Stomach (tissue), 4 donors: ENCODE measurements at regions not wholly inside any gene's neighbourhood (a gene's known extent, or its start where the extent isn't known, plus 50 kb on each side); places are given as distances from the start of the nearest gene placed in this dataset.

Experiments
- CTCF ChIP-seq, 7 experiments: fragments of 450-650 bp in 4 of 7; fragments of 200-600 bp in 3 of 7; sonication (generic) in 3 of 7; IDR thresholded peaks; one replicate each; pipeline ENCODE4 v1.5.1; 2016 to 2019; ENCODE audit warnings: antibody characterized with exemption in 7 of 7, control low read depth in 2 of 7, mild to moderate bottlenecking in 1 of 7
- POLR2A ChIP-seq, 4 donors: fragments of 450-650 bp; IDR thresholded peaks; one replicate each; pipeline ENCODE4 v1.6.1; 2016; ENCODE audit warnings: antibody characterized with exemption in 4 of 4, control low read depth in 2 of 4, mild to moderate bottlenecking in 1 of 4, moderate library complexity in 1 of 4

GRCh38 chr10:4522296-4523000, 303.6 kb upstream of the AKR1E2 start:
- TF ChIP-seq POLR2A (IDR thresholded peaks at IDR 0.05) (no peak), CTCF (IDR thresholded peaks at IDR 0.05) (no peak)
